MV-4-11 (cell line): ENCODE measurements at regions not wholly inside any gene's neighbourhood (a gene's known extent, or its start where the extent isn't known, plus 50 kb on each side); places are given as distances from the start of the nearest gene placed in this dataset.
"Not testable (repeated sequence)": the region's sequence is repeated elsewhere in the genome, so short reads cannot be mapped to it uniquely, and the experiment has no call there.

ENCODE experiments used
- DNase-seq: peaks from one replicate; lab custom pipeline; 2025; lab: John Stamatoyannopoulos, UW

- no peak for DNase-seq
Measured at GRCh38 chr3:70737666-70738290, 425.3 kb upstream of the MDFIC2 start.

- DNase-seq: no peak
Measured at GRCh38 chr3:70736009-70736408, 423.6 kb upstream of the MDFIC2 start.

DNA sequence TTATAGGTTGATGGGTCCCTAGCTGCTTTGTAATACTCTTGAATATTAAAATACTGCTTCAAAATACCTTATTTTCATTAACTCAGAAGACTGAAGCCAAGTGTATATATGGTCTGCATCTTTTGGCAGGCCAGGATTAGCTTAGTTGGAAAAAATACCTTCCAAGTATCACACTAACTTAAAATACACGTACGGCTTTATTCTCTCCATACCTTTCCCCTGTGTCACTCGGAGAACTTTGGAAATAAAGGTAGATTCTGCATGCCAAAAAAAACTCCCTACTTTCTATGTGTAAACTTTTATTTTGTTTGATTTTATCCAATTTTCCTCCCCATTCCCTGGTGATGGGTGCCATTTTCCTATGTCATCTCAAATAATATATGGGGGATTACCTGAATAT, 422.3 kb upstream of the MDFIC2 start:
- no peak for DNase-seq

- DNase-seq: no peak
Measured at GRCh38 chr3:70731046-70731445, 418.6 kb upstream of the MDFIC2 start.

DNA sequence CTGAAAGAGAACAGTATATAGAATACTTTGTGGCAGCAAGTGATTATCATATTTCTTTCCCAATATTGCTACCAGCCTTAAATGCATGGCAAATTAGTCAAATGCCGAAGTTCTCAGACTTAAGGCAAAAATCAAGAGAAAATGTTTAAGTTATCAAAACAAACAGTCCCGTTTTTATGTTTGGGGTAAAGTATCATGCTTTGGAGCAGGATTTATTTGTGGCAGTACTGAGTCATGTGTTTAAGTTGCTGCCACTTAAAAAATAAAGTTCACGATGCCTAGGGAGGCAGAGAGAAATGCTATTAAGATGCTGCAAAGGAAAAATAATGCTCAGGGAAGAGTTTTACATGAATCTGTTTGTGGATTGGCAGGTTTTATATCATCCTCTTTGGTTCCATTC, 417.4 kb upstream of the MDFIC2 start:
- DNase-seq: no peak

- DNase-seq: no peak
Measured at GRCh38 chr3:70728311-70728710, 415.9 kb upstream of the MDFIC2 start.

- DNase-seq: no peak
Measured at GRCh38 chr3:70726961-70727360, 414.5 kb upstream of the MDFIC2 start.

GRCh38 chr3:70726096-70726938, 413.9 kb upstream of the MDFIC2 start:
- DNase-seq: no peak

- DNase-seq: no peak
Measured at GRCh38 chr3:70722018-70722417, 409.6 kb upstream of the MDFIC2 start.

GRCh38 chr3:70716832-70717231, 404.4 kb upstream of the MDFIC2 start:
- no peak for DNase-seq

- DNase-seq: no peak
Measured at GRCh38 chr3:70712449-70713082, 400.1 kb upstream of the MDFIC2 start.

GRCh38 chr3:70703305-70704102, 391.1 kb upstream of the MDFIC2 start:
- DNase-seq: no peak

DNA sequence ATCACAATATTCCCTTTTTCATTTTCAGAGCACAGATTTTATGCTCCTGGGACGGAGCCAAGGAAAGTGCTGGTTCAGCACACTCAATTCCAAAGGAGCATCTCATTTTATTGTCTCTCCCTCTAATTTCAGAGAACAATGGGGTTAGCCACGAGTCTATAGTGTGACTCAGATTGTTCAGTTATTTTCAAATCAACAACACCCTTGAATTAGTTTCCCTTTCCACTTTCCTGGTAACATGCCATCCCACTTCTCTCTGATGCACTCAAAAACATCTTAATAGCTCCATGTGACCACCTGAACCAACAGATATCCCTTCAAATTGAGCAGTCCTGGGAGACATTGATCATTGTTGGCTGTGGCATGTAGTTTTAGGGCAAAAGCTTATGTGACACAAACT, 389.7 kb upstream of the MDFIC2 start:
- DNase-seq: no peak

GRCh38 chr3:70684701-70685100, 372.3 kb upstream of the MDFIC2 start:
- DNase-seq: no peak

GRCh38 chr3:70675810-70676209, 363.4 kb upstream of the MDFIC2 start:
- not testable (repeated sequence) for DNase-seq

- no peak for DNase-seq
Measured at GRCh38 chr3:70658513-70659310, 346.3 kb upstream of the MDFIC2 start.

- no peak for DNase-seq
Measured at GRCh38 chr3:70657454-70657853, 345.0 kb upstream of the MDFIC2 start.

- DNase-seq: no peak
Measured at GRCh38 chr3:70647823-70648222, 335.4 kb upstream of the MDFIC2 start.

- DNase-seq: no peak
Measured at GRCh38 chr3:70647094-70647493, 334.7 kb upstream of the MDFIC2 start.

GRCh38 chr3:70646635-70647034, 334.2 kb upstream of the MDFIC2 start:
- DNase-seq: no peak

DNA sequence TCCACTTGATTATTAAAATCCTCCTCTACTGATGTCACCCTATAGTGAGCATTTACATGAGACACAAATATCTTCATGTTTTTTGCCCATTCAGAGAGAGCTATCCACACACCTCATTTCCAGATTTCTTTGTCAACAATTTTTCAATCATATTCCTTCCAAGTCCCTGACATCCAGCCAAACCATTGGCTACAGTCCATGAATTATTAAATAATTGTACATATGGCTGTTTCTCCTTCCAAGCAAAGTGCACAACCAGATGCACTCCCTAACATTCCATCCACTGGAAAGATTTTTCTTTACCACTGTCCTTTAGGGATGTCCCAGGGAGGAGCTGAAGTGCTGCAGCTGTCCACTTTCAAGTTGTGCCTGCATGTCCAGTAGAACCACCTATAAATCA, 328.0 kb upstream of the MDFIC2 start:
- no peak for DNase-seq

DNA sequence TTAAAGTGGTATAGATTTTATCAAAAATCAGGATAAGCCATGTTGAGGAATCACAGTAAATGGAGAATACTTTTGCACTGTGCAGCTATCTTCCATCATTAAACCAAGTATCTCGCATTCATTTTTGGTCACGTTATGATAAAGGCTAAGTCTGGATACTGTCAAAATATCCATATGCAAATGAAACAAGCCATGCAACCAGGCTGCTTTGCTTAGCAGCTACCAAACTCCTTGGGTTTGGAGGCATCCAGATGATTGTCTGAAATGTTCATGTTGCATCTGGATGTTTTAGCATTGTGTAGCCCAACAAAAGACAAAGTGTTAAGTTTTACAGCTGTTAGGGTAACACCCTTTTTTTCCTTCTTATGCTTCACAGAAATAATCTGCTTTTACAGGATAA, 322.9 kb upstream of the MDFIC2 start:
- no peak for DNase-seq
